Stromal cell of bone marrow (primary cell): ENCODE measurements at regions not wholly inside any gene's neighbourhood (a gene's known extent, or its start where the extent isn't known, plus 50 kb on each side); places are given as distances from the start of the nearest gene placed in this dataset.
"Not testable (repeated sequence)": the region's sequence is repeated elsewhere in the genome, so short reads cannot be mapped to it uniquely, and the experiment has no call there.

ENCODE experiments used
- DNase-seq: peaks from one replicate; pipeline ENCODE4 v3.0.0-alpha.2; 2012; ENCODE audit warnings: low read depth

DNA sequence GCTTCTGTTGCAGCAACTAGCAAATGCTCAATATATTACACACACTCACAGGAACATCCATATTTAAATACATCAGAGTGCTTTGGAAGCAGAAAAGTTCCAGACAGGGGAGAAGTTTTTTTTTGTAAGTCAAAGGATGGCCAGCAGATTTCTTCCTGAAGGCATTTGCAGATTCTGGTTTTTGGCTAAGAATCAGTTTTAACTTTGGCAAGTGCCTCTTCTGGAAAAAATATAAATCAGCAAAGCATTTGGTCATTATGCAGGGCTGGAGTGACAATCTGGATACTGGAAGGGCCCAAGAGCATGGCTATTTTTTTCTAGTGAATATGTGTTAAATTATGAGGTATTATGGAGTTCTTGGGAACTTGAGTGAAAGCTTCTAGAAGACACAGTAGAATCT is 495.3 kb upstream of the ARPP21 start:
- no peak for DNase-seq

DNA sequence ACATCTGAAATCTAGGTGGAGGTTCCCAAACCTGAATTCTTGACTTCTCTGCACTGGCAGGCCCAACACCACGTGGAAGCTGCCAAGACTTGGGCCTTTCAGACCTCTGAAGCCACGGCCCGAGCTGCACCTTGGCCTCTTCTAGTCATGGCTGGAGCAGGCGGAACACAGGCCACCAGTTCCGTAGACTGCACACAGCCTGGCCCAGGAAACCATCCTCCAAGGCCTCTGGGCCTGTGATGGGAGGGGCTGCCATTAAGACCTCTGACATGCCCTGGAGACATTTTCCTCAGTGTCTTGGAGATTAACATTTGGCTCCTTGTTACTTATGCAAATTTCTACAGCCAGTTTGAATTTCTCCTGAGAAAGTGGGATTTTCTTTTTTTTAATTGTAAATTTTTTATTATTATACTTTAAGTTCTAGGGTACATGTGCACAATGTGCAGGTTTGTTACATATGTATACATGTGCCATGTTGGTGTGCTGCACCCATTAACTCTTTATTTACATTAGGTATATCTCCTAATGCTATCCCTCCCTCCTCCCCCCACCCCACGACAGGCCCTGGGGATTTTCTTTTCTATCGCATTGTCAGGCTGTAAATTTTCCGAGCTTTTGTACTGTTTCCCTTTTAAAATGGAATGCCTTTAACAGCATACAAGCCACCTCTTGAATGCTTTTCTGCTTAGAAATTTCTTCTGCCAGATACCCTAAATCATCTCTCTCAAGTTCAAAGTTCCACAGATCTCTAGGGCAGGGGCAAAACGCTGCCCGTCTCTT is 492.9 kb upstream of the ARPP21 start:
- DNase-seq: not testable (repeated sequence)

DNA sequence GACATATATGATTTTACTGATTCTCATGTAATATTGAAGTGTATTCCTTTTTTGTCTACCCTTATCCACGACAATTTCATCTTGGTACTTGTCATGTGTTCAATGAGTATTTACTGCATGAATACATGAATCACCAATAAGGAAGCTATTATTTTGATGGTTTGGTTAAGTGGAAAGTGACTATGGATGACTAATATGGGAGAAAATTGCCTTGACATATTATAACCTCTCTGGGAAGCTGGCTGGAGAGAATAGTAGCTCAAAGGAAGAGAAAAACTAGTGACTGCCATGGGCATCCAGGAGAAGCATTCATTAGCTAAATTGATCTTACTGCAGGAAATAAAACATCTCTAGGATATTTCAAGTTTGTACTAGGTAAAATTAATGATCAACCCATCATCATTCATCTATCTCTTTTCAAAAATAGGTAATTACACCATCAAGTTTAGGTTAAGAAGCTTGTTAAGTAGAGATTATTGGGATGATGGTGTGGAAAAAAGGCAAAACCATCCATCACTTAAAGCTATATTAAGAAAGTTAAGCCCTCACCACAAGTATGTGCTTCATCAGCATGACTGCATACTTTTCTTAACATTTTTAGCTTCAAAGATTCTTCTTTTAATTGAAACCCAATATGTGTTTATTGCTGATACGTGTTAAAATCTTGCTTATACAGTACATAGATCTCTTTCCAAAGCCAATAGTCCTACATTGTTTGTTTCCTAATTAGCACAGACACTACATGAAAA is 455.2 kb upstream of the ARPP21 start:
- DNase-seq: peak; percentile 6

DNA sequence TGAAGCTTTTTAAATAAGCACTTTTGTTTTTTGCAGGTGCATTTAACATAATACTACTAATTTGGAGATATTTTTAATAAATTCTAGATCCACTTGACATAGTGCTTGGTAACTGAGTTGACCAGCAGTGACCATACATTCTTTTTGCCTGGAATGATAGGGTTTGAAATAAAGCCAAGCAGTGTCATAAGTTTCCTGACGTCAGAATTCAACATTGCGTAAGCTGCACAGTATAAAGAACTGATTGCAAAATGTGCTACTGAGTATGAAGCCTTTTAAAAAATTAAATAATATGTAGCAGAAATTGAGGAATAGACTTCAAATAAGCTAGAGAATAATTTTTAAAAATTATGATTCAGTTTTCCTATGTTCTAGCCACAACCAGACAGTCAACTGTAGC is 454.6 kb upstream of the ARPP21 start:
- peak; percentile 3 for DNase-seq

DNA sequence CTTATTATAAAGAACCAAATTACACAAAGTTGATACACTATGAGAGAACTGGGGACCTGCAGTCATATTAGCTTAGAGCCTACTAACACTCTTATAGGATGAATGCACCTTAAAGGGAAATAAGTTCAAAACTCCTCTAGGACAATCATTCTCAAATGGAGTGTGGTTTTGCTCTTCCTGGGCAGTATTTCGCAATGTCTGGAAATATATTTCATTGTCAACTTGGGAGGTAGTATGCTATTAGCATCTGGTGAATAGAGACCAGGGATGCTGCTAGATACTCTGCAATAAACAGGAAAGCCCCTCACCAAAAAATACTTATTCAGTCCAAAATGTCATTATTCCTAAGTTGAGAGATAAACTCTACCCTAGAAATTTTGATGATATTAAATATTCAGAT is 451.4 kb upstream of the ARPP21 start:
- DNase-seq: no peak

DNA sequence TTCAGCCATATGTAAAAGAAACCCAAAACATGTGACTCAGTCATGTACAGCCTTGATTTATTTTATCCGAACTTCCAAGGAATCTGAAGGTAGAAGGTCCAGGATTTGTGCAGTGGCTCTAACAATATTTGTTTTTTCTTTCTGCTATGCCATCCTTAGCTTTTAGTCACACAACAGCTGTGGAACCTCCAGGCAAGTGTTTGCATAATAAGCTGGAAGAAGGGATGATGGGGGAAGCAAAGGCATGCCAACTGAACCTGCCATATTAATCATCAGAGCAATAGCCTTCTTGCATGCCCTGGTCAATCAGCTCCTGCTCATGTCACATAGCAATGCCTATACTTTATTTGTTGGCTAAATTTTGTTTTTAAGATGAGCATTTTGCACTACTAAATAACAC is 444.7 kb upstream of the ARPP21 start:
- no peak for DNase-seq

DNA sequence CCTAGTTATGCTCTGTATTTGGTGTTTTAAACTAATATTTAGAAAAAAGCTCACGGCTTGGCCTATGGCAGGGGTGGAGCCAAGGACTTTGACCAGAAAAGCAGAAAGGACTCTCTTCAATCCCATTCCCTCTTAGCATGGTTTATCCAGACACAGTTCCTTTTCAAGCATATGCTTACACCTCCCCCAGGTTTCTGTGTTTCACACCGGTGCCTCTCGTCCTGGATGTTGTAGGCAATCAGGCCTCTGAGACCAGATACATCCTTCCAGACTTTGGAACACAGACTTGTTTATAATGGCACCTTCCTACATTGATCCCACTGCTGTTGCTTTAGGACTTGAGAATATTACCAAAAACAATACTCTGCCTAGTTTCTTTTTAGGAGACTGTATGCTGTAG is 440.5 kb upstream of the ARPP21 start:
- DNase-seq: no peak

DNA sequence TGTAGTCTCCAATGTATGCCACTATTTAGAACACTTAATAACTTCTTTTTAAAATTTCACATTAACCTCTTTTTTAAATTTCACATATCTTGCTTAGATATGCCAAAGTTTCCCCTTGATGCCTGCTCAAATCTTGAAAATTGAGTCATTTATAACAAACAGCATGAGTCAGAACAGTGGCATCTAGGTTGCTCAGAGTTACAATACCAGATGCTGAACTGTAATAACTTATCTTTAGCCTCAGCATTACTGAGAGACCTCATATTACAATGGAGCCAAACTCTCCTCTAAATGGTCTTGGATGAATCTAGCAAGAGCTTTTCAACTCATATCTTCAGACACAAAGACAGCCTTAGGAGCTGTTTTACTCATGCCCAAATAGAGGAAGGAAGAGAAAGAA is 439.3 kb upstream of the ARPP21 start:
- DNase-seq: no peak

DNA sequence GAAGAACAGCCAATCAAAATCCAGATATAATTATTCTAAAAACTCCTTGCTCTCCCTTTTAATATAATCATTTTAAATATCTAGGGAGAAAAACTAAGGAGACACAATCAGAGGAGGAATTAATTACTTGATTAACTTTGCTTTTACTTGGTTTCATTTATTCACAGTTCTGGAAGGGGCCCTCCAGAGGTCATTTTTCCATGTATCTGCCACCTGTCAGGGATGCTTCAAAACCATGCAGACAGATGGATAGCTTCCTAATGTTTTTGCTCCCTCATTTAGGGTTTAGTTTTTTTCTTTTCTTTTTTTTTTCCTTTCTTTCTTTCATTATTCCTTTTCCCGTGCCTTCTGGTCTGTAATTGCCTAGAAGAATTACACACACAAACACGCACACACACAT is 438.1 kb upstream of the ARPP21 start:
- no peak for DNase-seq

DNA sequence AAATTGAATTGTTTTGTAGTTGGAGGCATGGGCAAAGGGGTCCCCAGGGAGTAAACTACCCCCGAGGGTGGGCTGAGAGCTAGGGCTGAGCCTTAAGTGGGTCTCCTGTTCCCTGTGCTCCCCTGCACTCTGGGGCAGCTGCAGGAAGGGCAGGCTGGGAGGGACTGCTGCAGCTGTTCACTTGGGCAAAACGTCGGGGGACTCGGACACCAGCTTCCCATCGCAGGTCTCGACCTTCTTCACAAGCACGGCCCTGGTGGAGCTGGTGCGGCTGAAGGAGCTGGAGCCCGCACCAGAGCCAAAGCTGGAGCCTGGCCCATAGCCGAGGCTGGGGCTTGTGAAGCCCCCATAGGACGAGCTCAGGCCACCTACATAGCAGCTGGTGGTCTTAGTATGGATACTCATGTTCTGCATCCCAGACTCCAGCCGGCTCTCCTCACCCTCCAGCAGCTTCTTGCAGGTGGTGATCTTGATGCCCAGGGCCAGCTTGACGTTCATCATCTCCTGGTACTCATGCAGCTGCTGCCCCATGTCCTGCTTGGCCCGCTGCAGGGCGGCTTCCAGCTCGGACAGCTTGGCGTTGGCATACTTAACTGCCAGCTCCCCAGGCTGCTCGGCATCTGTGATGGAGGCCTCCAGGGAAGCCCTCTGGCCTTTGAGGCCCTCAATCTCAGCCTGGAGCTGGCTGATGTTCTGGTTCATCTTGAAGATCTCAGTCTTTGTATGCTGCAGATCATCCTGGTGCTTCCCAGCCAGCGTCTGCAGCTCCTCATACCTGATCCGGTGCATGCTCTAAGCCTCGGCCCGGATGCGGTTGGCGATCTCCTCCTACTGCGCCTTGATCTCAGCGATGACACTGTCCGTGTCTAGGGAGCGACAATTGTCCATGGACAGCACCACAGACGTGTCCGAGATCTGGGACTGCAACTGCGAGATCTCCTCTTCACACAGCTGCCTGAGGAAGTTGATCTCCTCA is 423.5 kb upstream of the ARPP21 start:
- no peak for DNase-seq

DNA sequence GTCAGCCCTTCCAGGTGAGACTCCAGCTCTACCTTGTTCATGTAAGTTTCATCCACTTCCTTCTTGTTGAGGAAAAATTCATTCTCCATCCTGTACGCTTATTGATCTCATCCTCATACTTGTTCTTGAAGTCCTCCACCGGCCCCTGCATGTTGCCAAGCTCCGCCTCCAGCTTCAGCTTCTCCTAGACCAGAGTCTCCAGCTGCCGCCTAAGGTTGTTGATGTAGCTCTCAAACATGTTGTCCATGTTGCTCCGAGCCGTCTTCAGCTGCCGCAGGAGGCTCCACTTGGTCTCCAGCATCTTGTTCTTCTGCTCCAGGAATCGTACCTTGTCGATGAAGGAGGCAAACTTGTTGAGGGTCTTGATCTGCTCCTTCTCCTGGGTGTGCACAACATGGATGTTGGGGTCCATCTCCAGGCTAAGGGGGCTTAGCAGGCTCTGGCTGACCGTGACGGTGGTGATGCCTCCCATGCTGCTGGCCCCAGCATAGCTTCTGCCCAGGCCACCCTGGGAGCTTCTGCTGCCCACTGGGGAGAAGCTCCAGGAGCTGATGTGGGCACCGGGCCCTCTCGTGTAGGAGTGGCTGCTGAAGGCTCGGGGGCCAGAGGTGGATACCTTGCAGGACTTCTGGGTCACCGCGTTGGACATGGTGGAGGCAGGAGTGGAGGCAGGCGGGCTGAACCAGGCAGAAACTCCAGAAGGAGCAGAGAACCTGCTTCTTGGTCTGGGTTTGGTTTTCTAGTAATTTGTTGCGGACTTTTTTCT is 422.6 kb upstream of the ARPP21 start:
- DNase-seq: no peak

DNA sequence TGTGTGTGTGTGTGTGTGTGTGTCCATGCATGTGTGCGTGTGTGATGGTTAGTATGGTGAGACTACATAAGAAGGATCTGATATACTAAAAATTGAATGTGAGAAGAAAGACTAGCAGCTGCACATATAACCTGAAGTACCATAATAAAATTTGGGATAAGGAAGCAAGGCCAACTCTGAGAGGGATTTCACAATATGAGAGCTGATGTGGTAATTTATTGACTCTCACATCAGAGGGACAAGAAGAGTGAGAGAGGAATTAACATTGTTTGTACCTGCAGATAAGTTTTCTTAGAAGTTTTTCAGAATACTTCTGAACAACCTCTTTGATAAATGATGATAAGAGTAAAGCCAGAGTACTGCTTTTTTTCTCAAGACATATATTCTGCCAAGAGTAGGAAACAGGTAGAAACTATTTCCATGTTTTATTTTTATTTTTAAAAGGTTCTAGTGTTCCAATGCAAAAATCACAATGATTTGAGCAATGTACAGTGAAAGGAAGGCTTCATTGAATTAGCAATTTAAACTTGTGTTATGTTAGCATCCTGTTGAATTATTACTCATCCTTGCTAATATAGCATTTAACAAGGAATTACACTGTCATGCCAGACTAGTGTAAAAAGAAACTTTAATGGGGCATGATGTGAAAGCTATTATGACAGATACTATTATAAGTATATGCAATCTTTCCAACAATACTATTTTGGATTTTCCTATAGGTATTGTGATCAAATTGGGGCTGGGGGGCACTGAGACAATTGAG is 415.5 kb upstream of the ARPP21 start:
- DNase-seq: no peak

DNA sequence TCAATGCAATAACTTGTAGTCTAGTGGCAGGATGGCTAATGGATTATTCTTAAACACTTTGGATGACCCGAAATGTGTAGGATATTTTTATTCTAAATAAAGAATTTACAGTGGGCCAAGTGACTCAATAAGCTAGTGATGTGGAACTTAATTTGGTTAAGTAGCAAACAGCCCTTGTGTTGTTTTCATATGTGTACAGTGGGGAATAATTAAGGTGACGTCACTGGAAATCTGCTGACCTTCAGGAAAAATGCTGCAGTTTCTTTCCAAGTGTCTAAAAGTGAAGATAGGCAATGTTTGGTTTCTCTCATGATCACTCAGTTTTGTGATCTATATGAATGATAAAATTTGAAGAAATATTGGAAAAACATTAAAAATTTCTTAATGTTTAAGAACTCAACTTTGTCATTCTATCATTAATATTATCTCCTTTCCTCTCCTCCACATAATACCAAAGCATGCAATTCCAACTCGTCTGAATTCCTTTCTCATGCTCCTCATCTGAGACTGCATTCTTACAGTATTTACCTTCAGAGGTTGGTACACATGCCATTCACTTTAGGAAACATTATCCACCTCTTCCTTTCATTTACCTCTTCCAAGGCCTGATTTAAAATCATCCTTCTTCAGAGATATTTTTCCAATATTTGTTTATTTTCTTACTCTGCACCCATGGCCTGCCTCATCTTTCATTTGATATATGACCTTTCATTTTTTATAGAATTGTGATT is 414.6 kb upstream of the ARPP21 start:
- no peak for DNase-seq

DNA sequence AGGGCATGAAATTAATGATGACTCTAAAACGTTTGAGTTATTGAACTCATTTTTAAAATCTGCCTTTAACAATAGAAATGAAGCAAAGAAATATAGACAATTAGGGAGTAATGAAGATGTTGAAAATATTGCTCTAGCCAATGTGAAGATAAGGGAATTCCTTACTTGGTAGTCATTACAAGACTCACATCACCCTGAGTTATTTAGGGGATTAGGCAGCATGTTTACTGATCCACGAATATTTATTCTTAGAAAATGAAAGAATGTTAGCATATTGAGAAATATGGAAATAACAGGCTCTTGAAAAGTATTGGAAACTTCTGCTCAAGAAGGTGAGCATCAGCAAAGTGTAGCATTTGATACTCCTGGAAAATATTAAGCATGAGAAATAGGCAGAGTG is 398.1 kb upstream of the ARPP21 start:
- DNase-seq: no peak

DNA sequence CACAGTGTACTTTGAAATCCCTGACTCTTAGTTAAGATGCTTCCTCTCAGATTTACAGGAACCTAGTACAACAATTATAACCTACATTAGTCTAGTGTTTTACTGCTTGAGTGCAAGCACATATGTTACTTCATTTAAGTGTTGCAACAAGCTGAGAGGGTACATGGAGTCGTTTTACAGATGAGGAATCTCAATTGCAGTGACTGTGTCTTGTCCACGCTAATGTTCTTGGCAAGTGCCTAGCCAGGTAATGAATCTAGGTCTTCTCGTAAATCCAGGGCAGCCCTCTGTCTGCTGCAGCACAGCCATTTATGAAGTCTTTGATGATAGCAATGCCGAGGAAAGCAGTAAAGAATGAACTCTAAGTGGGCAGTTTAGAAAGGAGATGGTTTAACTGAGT is 384.4 kb upstream of the ARPP21 start:
- no peak for DNase-seq

DNA sequence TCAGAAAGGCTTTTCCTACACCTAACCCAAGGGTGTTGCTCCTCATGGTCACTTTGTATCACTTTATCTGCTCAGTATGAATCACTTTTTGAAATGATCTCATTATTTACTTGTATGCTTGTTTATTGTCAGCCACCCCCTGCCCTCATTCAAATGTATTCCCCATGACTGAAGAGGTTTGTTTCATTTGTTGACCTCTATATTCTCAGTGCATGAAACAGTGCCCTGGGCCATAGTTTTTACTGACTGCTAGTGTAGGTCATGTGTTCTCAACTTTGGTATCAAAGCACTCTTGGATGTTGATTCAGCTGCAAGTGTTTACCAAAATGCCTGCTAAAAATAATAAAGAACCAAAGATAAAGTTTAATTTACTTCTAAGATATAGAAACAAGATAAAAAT is 381.7 kb upstream of the ARPP21 start:
- no peak for DNase-seq

DNA sequence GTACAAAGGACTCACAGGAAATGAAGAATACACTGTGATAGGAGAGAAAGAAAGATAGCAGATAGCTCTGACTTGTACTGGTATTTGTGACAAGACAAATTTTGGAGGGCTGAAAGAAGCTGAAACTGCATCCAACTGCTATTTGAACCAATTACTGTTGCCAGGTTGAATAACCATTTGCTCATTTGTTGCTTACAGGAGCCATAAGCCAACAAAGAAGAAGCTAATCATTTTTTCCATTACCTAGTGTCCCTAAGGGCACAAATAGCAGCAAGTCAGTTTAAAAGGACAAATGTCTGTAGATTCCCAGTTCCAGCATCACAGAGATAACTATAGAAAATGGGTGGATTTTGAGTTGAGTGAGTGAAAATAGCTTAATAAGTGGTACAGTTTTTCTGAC is 376.9 kb upstream of the ARPP21 start:
- DNase-seq: no peak

DNA sequence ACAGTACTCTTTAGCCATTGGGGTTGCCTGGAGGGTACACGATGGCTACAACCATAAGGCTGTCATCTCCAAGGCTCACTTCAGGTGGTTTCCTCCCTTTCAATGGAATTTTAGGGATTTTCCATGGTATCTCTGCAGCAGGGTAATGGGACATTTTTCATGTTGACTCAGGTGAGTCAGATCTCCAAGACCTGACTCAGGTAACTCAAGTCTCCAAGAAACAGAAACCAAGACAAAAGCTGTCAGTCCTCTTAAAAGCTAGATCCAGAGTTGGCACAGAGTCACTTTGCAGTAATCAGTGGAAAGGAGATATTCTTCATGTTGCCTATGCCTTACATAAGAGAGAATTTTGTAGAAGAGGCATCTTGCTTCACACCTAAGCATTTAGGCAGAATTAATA is 375.8 kb upstream of the ARPP21 start:
- no peak for DNase-seq

DNA sequence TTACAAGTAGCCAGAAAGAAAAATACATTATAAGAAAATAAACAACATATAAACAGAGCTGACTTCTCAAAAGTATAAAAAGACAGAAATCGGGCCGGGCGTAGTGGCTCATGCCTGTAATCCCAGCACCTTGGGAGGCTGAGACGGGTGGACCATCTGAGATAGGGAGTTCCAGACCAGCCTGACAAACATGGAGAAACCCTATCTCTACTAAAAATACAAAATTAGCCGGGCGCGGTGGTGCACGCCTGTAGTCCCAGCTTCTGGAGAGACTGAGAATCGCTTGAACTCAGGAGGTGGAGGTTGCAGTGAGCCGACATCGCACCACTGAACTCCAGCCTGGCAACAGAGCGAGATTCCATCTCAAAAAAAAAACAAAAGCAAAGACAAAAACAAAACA is 373.3 kb upstream of the ARPP21 start:
- DNase-seq: not testable (repeated sequence)

DNA sequence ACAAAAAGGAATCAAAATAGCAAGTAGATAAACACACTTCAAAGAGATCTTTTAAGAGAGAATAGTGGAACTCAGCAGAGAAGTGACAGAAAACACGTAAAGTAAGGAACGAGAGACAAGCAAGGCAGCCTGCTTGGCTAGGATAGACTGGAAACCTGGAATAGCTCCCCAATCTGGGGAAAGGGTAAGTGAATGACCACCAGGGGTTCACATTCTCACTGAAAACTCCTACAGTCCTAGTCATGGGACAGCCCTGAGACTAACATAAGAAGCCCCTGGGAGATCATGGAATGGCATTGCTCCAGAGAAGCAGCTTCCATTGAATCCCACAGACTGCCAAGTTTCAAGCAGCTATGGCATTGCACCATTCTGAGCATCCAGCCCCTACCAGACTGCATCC is 363.6 kb upstream of the ARPP21 start:
- no peak for DNase-seq
